RWPE1 (cell line): ENCODE measurements at regions not wholly inside any gene's neighbourhood (a gene's known extent, or its start where the extent isn't known, plus 50 kb on each side); places are given as distances from the start of the nearest gene placed in this dataset.
"Not testable (repeated sequence)": the region's sequence is repeated elsewhere in the genome, so short reads cannot be mapped to it uniquely, and the experiment has no call there.

Experiments used
- CTCF ChIA-PET: fragments of 350-600 bp; sonication (Branson Sonifier 250); formaldehyde crosslinking; extraction: SDS; loops from one replicate; lab custom pipeline; 2021; lab: Yijun Ruan, JAX
- POLR2A ChIA-PET: fragments of 400-600 bp; formaldehyde crosslinking; extraction: SDS; loops from one replicate; lab custom pipeline; 2020; ENCODE audit warnings: antibody characterized with exemption; ENCODE audit not compliant: low non-redundant PET; lab: Yijun Ruan, JAX
- DNase-seq: peaks from one replicate; pipeline ENCODE4 v3.0.0; 2012; ENCODE audit warnings: low spot score
- H3K27ac ChIP-seq: fragments of 450-650 bp; 2 replicates; pipeline ENCODE4 v1.5.1; 2017
- TF ChIP-seq, protein P1 (sequence below): fragments of 450-650 bp; conservative IDR thresholded peaks from 2 replicates; pipeline ENCODE4 v1.5.1; 2017; ENCODE audit warnings: low read depth, mild to moderate bottlenecking

DNA sequence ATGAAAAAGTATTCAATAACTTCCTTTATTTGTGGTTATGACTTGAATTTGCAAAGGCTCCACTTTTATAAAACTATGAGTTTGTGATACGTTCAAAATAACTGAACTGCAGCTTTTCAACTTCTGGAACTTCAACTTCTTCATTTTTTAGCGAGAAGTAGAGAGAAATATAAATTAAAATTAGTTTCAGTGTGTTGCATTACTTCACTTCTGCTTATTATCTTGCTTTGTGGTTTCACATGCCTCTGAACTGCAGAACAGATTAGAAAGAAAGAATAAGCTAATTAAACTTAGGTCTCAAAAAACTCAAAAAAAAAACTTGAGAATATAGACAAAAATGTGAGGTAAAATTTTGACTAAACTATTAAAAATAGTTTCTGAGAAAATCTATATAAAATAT lies 1073.4 kb downstream of the PCDH17 start:
- H3K27ac ChIP-seq, result no peak overlapping the region
- ChIA-PET CTCF (interaction anchor here (0.6 kb wide), 1 partner anchor 34 kb away, joined by 5 read pairs; no protein-coding TSS in a partner anchor), POLR2A (interaction anchor here (0.6 kb wide), 1 partner anchor 216 kb away, joined by 3 read pairs; no protein-coding TSS in a partner anchor)
- no peak for DNase-seq
- TF ChIP-seq, protein P1, sequence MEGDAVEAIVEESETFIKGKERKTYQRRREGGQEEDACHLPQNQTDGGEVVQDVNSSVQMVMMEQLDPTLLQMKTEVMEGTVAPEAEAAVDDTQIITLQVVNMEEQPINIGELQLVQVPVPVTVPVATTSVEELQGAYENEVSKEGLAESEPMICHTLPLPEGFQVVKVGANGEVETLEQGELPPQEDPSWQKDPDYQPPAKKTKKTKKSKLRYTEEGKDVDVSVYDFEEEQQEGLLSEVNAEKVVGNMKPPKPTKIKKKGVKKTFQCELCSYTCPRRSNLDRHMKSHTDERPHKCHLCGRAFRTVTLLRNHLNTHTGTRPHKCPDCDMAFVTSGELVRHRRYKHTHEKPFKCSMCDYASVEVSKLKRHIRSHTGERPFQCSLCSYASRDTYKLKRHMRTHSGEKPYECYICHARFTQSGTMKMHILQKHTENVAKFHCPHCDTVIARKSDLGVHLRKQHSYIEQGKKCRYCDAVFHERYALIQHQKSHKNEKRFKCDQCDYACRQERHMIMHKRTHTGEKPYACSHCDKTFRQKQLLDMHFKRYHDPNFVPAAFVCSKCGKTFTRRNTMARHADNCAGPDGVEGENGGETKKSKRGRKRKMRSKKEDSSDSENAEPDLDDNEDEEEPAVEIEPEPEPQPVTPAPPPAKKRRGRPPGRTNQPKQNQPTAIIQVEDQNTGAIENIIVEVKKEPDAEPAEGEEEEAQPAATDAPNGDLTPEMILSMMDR, result no peak

DNA sequence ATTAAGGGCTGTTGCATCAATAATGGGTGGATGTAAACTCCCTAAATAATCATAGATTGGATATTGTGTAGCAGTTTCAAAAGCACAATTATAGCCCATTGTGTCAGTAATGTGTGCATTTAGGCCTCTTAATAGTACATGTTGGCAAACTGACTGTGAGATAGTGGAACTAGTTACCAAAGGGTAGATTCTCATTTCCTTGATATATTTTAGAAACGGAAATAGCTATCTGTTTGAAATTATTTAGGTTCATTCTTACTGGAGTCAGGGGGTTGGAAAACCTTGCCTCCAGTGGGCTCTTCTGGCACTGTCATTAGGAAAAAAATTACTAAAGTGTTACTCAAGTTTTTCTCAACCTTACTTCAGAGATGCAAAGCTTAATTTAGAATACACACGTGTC lies 1074.9 kb downstream of the PCDH17 start:
- ChIA-PET POLR2A (no interaction called here), CTCF (interaction anchor here (0.6 kb wide), 1 partner anchor 492 kb away, joined by 4 read pairs; no protein-coding TSS in a partner anchor)
- TF ChIP-seq, protein P1, result no peak
- DNase-seq, result no peak
- no peak overlapping the region for H3K27ac ChIP-seq

DNA sequence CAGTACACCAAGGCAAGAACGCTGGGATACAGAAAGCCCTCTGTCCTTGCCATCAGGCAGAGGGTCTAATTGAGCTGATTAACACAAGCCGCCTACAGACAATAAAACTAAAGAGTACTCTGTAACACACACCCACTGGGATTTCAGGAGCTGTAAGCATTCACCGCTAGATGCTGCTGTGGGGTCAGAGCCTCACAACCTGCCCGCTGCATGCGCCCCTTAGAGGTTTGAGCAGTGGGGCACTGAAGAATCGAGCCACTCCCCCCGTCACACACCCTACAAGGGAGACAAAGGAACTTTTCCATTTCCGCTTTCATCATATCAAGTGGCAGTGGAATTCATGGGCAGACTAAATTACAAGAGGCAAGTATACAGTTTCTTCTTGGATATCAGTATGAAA lies 1080.6 kb downstream of the PCDH17 start:
- ChIA-PET POLR2A (no interaction called here), CTCF (no interaction called here)
- no peak overlapping the region for H3K27ac ChIP-seq
- no peak for DNase-seq
- TF ChIP-seq, protein P1, result no peak

DNA sequence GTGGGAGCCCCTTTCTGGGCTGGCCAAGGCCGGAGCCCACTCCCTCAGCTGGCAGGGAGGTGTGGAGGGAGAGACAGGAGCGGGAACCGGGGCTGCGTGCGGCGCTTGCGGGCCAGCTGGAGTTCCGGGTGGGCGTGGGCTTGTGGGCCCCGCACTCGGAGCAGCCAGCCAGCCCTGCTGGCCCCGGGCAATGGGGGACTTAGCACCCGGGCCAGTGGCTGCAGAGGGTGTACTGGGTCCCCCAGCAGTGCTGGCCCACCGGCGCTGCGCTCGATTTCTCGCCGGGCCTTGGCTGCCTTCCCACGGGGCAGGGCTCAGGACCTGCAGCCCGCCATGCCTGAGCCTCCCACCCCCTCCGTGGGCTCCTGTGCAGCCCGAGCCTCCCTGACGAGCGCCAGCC lies 1082.5 kb downstream of the PCDH17 start:
- CTCF ChIA-PET, H3K27ac ChIP-seq, DNase-seq, POLR2A ChIA-PET: not testable (repeated sequence)

DNA sequence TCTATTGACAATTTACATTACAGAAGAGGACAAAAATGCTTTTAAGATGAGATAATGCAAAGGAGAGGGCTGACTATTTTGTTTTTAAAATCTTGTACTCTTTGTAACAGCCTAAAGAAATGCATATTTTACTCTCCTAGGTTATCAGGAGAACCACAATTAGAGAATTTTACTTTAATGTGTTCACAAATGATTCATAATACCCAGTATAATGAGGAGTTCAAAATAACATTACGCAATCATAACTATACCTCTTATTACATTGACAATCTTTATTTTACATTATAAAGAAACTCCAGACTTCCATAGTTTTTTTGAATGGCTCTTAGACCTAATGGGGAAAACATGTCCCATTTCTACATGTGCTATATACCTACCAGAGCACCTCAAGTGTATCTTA lies 1089.7 kb downstream of the PCDH17 start:
- DNase-seq, result no peak
- ChIA-PET CTCF (no interaction called here), POLR2A (no interaction called here)
- TF ChIP-seq, protein P1, result no peak
- no peak overlapping the region for H3K27ac ChIP-seq

DNA sequence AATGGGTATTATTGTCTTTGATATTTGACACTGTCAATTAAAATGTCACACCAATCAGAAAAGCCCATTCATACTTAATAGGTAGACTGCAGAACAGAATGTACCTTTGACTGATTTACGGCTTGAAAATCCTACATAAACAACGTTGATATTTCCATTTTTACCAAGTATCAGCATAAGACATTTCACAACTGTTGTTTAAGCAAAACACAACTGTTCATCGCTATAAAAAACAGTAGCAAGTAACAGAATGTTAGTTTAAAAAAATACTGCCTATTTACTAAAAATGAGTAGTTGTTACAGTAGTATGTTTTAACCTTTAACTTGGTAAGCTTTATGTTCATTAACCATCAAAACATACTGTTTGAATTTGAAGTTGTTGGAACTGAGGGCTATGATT lies 1096.6 kb downstream of the PCDH17 start:
- ChIA-PET POLR2A (no interaction called here), CTCF (interaction anchor here (0.7 kb wide), 1 partner anchor 17 kb away, joined by 3 read pairs; no protein-coding TSS in a partner anchor)
- DNase-seq, result no peak
- TF ChIP-seq, protein P1, result no peak
- H3K27ac ChIP-seq, result no peak overlapping the region

DNA sequence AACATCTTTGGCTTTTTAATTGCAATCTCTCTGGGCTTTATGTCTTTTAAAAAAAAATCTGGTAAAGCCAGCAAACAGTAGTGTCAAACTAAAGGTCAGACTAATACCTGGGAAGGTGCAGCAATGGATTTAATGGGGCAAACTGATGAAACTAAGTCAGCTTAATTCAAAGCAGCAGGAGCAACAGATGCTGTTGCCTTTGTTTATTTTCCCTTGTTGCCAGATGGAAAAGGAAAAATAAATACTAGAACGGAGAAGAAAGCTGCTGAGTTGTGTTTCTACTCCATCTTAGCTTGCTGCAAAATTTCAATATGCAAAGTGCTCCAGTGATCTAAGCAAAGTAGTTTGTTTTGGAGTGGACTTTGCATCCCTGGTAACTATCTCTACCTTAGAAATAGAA lies 1097.8 kb downstream of the PCDH17 start:
- TF ChIP-seq, protein P1, result no peak
- DNase-seq, result no peak
- ChIA-PET POLR2A (no interaction called here), CTCF (no interaction called here)
- no peak overlapping the region for H3K27ac ChIP-seq
